OCI-LY3 (cell line): ENCODE measurements at regions not wholly inside any gene's neighbourhood (a gene's known extent, or its start where the extent isn't known, plus 50 kb on each side); places are given as distances from the start of the nearest gene placed in this dataset.

Experiments used
- CTCF ChIP-seq: fragments of 200-600, 300-600 bp; sonication (generic); IDR thresholded peaks from 2 replicates; pipeline ENCODE4 v1.5.1; 2014; ENCODE audit warnings: antibody characterized with exemption, low read length, low read depth
- EZH2phosphoT487 ChIP-seq: fragments of 200-600 bp; shearing (Covaris generic); IDR thresholded peaks from 2 replicates; pipeline ENCODE4 v1.6.1; 2018; ENCODE audit warnings: antibody characterized with exemption, mixed run types, low read depth

GRCh38 chr14:28488684-28489083, 277.9 kb upstream of the FOXG1 start:
- TF ChIP-seq CTCF = no peak
- TF ChIP-seq EZH2phosphoT487 = no peak
